ENCODE measurements at regions not wholly inside any gene's neighbourhood (a gene's known extent, or its start where the extent isn't known, plus 50 kb on each side); places are given as distances from the start of the nearest gene placed in this dataset.

DNA sequence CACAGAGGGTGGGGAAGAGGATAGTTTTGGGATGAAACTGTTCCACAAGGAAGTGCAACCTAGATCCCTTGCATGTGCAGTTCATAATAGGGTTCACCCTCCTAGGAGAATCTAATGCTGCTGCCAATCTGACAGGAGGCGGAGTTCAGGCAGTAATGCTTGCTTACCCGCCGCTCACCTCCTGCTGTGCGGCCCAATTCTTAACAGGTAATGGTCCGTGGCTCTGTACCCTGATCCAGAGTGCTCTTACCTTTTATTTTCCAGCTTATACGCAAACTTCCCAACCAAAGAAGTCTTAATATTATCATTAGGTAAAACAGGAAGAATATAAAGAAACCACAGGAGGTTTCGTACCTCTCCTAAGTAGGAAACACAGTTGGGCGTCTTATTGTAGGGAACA lies 82.7 kb upstream of the CD302 start:
- POLR2A ChIA-PET = no interaction called here
- no peaks in the 10 kb centered on the region for H3K4me1 ChIP-seq
- CTCF ChIA-PET = no interaction called here
- no peaks in the 10 kb centered on the region for H3K9me3 ChIP-seq
- H3K27ac ChIP-seq = no peak overlapping the region
- WGBS (ENCODE audit: missing lambda C conversion rate) = 87% methylated on average over 8 of the region's 8 CpGs
- DNase-seq (ENCODE audit: low read depth in 1 of 2, low spot score in 1 of 2) (no peak), FAIRE-seq (no peak), ATAC-seq (no peak)
- no peak overlapping the region for H3K4me3 ChIP-seq
- TF ChIP-seq, protein P1, sequence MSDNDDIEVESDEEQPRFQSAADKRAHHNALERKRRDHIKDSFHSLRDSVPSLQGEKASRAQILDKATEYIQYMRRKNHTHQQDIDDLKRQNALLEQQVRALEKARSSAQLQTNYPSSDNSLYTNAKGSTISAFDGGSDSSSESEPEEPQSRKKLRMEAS (IDR thresholded peaks at IDR 0.05) = no peak
- TF ChIP-seq, protein P2, sequence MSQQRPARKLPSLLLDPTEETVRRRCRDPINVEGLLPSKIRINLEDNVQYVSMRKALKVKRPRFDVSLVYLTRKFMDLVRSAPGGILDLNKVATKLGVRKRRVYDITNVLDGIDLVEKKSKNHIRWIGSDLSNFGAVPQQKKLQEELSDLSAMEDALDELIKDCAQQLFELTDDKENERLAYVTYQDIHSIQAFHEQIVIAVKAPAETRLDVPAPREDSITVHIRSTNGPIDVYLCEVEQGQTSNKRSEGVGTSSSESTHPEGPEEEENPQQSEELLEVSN (IDR thresholded peaks at IDR 0.05; ENCODE audit: borderline replicate concordance, low read depth) = no peak
- no peak for TF ChIP-seq SMC3 (IDR thresholded peaks at IDR 0.05)
- TF ChIP-seq SREBF2 (IDR thresholded peaks at IDR 0.05) = no peak
- TF ChIP-seq, protein P3, sequence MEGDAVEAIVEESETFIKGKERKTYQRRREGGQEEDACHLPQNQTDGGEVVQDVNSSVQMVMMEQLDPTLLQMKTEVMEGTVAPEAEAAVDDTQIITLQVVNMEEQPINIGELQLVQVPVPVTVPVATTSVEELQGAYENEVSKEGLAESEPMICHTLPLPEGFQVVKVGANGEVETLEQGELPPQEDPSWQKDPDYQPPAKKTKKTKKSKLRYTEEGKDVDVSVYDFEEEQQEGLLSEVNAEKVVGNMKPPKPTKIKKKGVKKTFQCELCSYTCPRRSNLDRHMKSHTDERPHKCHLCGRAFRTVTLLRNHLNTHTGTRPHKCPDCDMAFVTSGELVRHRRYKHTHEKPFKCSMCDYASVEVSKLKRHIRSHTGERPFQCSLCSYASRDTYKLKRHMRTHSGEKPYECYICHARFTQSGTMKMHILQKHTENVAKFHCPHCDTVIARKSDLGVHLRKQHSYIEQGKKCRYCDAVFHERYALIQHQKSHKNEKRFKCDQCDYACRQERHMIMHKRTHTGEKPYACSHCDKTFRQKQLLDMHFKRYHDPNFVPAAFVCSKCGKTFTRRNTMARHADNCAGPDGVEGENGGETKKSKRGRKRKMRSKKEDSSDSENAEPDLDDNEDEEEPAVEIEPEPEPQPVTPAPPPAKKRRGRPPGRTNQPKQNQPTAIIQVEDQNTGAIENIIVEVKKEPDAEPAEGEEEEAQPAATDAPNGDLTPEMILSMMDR (IDR thresholded peaks at IDR 0.05) = no peak
- TF ChIP-seq TP53 (CRISPR knock-in tag; IDR thresholded peaks at IDR 0.05) = no peak
- TF ChIP-seq, protein P4, sequence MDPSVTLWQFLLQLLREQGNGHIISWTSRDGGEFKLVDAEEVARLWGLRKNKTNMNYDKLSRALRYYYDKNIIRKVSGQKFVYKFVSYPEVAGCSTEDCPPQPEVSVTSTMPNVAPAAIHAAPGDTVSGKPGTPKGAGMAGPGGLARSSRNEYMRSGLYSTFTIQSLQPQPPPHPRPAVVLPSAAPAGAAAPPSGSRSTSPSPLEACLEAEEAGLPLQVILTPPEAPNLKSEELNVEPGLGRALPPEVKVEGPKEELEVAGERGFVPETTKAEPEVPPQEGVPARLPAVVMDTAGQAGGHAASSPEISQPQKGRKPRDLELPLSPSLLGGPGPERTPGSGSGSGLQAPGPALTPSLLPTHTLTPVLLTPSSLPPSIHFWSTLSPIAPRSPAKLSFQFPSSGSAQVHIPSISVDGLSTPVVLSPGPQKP (IDR thresholded peaks at IDR 0.05; ENCODE audit: low read depth, low read length) = no peak
- no peak for TF ChIP-seq ZFP36 (IDR thresholded peaks at IDR 0.05; ENCODE audit: borderline replicate concordance, partially characterized antibody)
- TF ChIP-seq HOXB13 (CRISPR knock-in tag; IDR thresholded peaks at IDR 0.05; ENCODE audit: low read depth) = no peak
- no peak for TF ChIP-seq POLR2A (IDR thresholded peaks at IDR 0.05; ENCODE audit: low read length)
- TF ChIP-seq NR3C1 (IDR thresholded peaks at IDR 0.05) = no peak
- no peak for TF ChIP-seq PHF8 (IDR thresholded peaks at IDR 0.05; ENCODE audit: borderline replicate concordance, low read depth)
- no peak for TF ChIP-seq NPAS2 (CRISPR knock-in tag; IDR thresholded peaks at IDR 0.05; ENCODE audit: borderline replicate concordance)
- no peak for TF ChIP-seq FOSL2 (IDR thresholded peaks at IDR 0.05)
- TF ChIP-seq FOSL2 (CRISPR knock-in tag; IDR thresholded peaks at IDR 0.05) = no peak
- TF ChIP-seq FOXS1 (CRISPR knock-in tag; IDR thresholded peaks at IDR 0.05) = no peak
- no peak overlapping the region for H3K4me2 ChIP-seq

DNA sequence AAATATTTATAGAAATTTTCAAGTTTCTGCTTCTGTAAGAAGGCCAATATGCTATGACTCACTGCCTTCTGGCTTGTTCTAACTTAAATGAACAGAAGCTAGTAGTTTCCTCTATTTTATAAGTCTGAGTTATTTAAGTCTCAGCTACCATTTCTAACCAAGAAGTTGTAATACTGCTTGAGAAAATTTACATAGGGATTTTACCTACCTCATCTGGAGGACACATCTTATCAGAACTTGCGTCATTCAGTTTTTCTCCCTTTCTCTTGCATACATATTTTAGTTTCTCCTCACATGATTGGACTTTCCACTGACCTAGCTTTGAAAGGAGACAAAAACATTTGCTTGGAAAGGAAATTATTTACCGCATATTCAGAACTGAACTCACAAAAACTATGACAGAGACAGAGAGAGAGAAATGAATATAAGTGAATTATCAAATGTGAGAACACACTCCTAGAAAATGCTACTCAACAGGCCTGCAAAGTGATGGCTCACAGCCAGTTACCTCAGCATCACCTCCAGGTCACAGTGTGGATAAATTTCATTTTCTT lies 81.1 kb upstream of the CD302 start:
- no peak for TF ChIP-seq KDM5A (IDR thresholded peaks at IDR 0.05)
- no peak for TF ChIP-seq RNF2 (IDR thresholded peaks at IDR 0.05; ENCODE audit: borderline replicate concordance, low read depth)
- TF ChIP-seq RARB (CRISPR knock-in tag; IDR thresholded peaks at IDR 0.05) = no peak
- no peak for TF ChIP-seq ZFP36 (IDR thresholded peaks at IDR 0.05; ENCODE audit: borderline replicate concordance, partially characterized antibody)
- no peak for TF ChIP-seq EP300 (IDR thresholded peaks at IDR 0.05)
- no peak for TF ChIP-seq BHLHE40 (IDR thresholded peaks at IDR 0.05; ENCODE audit: low read depth, low read length)
- TF ChIP-seq EHMT2 (IDR thresholded peaks at IDR 0.05; ENCODE audit: low read depth) = no peak
- TF ChIP-seq SREBF2 (IDR thresholded peaks at IDR 0.05) = no peak
- no peak for TF ChIP-seq ZSCAN20 (CRISPR knock-in tag; IDR thresholded peaks at IDR 0.05)
- TF ChIP-seq RAD21 (conservative IDR thresholded peaks at IDR 0.05 in 1 of 2, IDR thresholded peaks at IDR 0.05 in 1 of 2) = no peak
- TF ChIP-seq EHF (CRISPR knock-in tag; IDR thresholded peaks at IDR 0.05) = no peak
- no peak for TF ChIP-seq CHD4 (IDR thresholded peaks at IDR 0.05; ENCODE audit: borderline replicate concordance)
- no peak for TF ChIP-seq POLR2A (IDR thresholded peaks at IDR 0.05; ENCODE audit: low read length)
- Histone ChIP-seq H3K9me3 (no peaks in the 10 kb centered on the region), H3K4me1 (no peaks in the 10 kb centered on the region), H3K4me2 (no peak overlapping the region), H3K4me3 (no peak overlapping the region), H3K27ac (no peak overlapping the region)
- ATAC-seq (no peak), FAIRE-seq (no peak), DNase-seq (ENCODE audit: low read depth in 1 of 2, low spot score in 1 of 2) (no peak)
- ChIA-PET POLR2A (no interaction called here), CTCF (no interaction called here)
- WGBS (ENCODE audit: missing lambda C conversion rate) = 92% methylated on average over 2 of the region's 2 CpGs

Measured in A549 (cell line).